ENCODE measurements at regions not wholly inside any gene's neighbourhood (a gene's known extent, or its start where the extent isn't known, plus 50 kb on each side); places are given as distances from the start of the nearest gene placed in this dataset.

GRCh38 chr12:94730847-94731246, 80.5 kb upstream of the TMCC3 start:
- Histone ChIP-seq H3K4me3 (no peak overlapping the region), H3K36me3 (no peaks in the 10 kb centered on the region), H3K4me1 (no peaks in the 10 kb centered on the region), H3K9me3 (no peaks in the 10 kb centered on the region), H3K27ac (no peak overlapping the region), H3K27me3 (no peaks in the 10 kb centered on the region)
- no peak for ATAC-seq
- WGBS (ENCODE audit: insufficient coverage, low coverage, low lambda C conversion rate, missing lambda C conversion rate) = 83% methylated on average over 4 of the region's 4 CpGs
- DNase-seq = no peak
- intact Hi-C loops (cut with DNase I) = no loop called here
- no peak for TF ChIP-seq POLR2A (IDR thresholded peaks at IDR 0.05)
- TF ChIP-seq CTCF (IDR thresholded peaks at IDR 0.05) = no peak

GRCh38 chr12:94726236-94726835, 76.0 kb upstream of the TMCC3 start:
- Histone ChIP-seq H3K4me1 (no peaks in the 10 kb centered on the region), H3K9me3 (no peaks in the 10 kb centered on the region), H3K4me3 (no peak overlapping the region), H3K36me3 (no peaks in the 10 kb centered on the region), H3K27me3 (no peaks in the 10 kb centered on the region), H3K27ac (no peak overlapping the region)
- ATAC-seq (no peak), DNase-seq (no peak)
- 65% methylated on average over 7 of the region's 10 CpGs for whole genome bisulfite sequencing (ENCODE audit: insufficient coverage, low coverage, low lambda C conversion rate, missing lambda C conversion rate)
- intact Hi-C loops (cut with DNase I) = no loop called here
- TF ChIP-seq CTCF (IDR thresholded peaks at IDR 0.05) = no peak
- no peak for TF ChIP-seq POLR2A (IDR thresholded peaks at IDR 0.05)

- TF ChIP-seq CTCF (IDR thresholded peaks at IDR 0.05) (peak; percentile 36 to 47 (median 40)), POLR2A (IDR thresholded peaks at IDR 0.05) (no peak)
- H3K4me1 ChIP-seq = no peaks in the 10 kb centered on the region
- H3K36me3 ChIP-seq = no peaks in the 10 kb centered on the region
- no peaks in the 10 kb centered on the region for H3K9me3 ChIP-seq
- ATAC-seq (peak; percentile 59 to 88 (median 70)), DNase-seq (no peak)
- intact Hi-C loops (cut with DNase I) = no loop called here
- WGBS (ENCODE audit: insufficient coverage, low coverage, low lambda C conversion rate, missing lambda C conversion rate) = 66% methylated on average over 8 of the region's 8 CpGs
- no peak overlapping the region for H3K27ac ChIP-seq
- no peaks in the 10 kb centered on the region for H3K27me3 ChIP-seq
- H3K4me3 ChIP-seq = no peak overlapping the region
Measured at GRCh38 chr12:94725375-94726168, 75.2 kb upstream of the TMCC3 start.

- 66% methylated on average over 3 of the region's 3 CpGs for WGBS (ENCODE audit: insufficient coverage, low coverage, low lambda C conversion rate, missing lambda C conversion rate)
- H3K4me1 ChIP-seq = no peaks in the 10 kb centered on the region
- TF ChIP-seq CTCF (IDR thresholded peaks at IDR 0.05) (no peak), POLR2A (IDR thresholded peaks at IDR 0.05) (no peak)
- no peaks in the 10 kb centered on the region for H3K9me3 ChIP-seq
- H3K27ac ChIP-seq = no peak overlapping the region
- H3K27me3 ChIP-seq = no peaks in the 10 kb centered on the region
- intact Hi-C loops (cut with DNase I) = no loop called here
- no peak for ATAC-seq
- H3K4me3 ChIP-seq = no peak overlapping the region
- H3K36me3 ChIP-seq = no peaks in the 10 kb centered on the region
- DNase-seq = no peak
Measured at GRCh38 chr12:94722664-94723063, 72.3 kb upstream of the TMCC3 start.
